ENCODE measurements at regions not wholly inside any gene's neighbourhood (a gene's known extent, or its start where the extent isn't known, plus 50 kb on each side); places are given as distances from the start of the nearest gene placed in this dataset.

DNA sequence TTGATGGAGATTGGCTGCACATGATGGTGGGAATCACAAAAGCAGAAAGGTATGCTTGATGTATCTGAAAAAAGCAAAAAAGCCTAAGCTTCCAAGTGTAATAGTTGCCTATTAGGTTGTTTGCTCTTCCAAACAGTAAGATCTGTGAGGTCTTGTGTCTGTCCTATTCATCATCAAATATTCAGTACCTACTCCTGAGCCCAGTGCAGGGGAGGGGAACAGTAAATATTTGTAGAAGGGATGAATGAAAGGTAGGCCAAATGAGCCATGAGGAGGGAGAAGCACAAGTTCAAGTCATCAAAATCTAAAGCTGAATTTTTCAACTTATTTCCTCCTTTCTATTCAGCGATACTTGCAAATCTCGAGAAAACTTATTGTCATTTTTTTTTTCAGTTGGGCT, 153.2 kb upstream of the ETAA1 start:
- TF ChIP-seq, protein P1, sequence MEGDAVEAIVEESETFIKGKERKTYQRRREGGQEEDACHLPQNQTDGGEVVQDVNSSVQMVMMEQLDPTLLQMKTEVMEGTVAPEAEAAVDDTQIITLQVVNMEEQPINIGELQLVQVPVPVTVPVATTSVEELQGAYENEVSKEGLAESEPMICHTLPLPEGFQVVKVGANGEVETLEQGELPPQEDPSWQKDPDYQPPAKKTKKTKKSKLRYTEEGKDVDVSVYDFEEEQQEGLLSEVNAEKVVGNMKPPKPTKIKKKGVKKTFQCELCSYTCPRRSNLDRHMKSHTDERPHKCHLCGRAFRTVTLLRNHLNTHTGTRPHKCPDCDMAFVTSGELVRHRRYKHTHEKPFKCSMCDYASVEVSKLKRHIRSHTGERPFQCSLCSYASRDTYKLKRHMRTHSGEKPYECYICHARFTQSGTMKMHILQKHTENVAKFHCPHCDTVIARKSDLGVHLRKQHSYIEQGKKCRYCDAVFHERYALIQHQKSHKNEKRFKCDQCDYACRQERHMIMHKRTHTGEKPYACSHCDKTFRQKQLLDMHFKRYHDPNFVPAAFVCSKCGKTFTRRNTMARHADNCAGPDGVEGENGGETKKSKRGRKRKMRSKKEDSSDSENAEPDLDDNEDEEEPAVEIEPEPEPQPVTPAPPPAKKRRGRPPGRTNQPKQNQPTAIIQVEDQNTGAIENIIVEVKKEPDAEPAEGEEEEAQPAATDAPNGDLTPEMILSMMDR (IDR thresholded peaks at IDR 0.05; ENCODE audit: low read length) = no peak
- no peak for TF ChIP-seq EZH2 (optimal IDR thresholded peaks at IDR 0.05; ENCODE audit: low read depth, low read length)
- no peak for TF ChIP-seq EZH2phosphoT487 (IDR thresholded peaks at IDR 0.05; ENCODE audit: low read length)

All from MM.1S (cell line).